Tibial artery (tissue), 4 donors: ENCODE measurements at regions not wholly inside any gene's neighbourhood (a gene's known extent, or its start where the extent isn't known, plus 50 kb on each side); places are given as distances from the start of the nearest gene placed in this dataset.
"Not testable (repeated sequence)": the region's sequence is repeated elsewhere in the genome, so short reads cannot be mapped to it uniquely, and the experiment has no call there.

Experiments
- DNase-seq, 2 donors: peaks; one replicate each; pipeline ENCODE4 v3.0.0-alpha.2; 2019
- H3K27ac ChIP-seq, 2 donors: fragments of 200-600 bp; sonication (generic) in 1 of 2; 1 replicate in 1 of 2; 2 replicates in 1 of 2; pipeline ENCODE4 v1.5.1; 2018 to 2019; ENCODE audit warnings: mild to moderate bottlenecking in 1 of 2
- H3K27me3 ChIP-seq, 2 donors: fragments of 200-600 bp; sonication (generic) in 1 of 2; one replicate each; pipeline versions ENCODE4 v1.5.1 to v1.6.0; 2016 to 2019
- H3K36me3 ChIP-seq, 3 donors: fragments of 200-600 bp; sonication (generic) in 2 of 3; one replicate each; pipeline ENCODE4 v1.5.1; 2016 to 2019; ENCODE audit warnings: mild to moderate bottlenecking in 2 of 3
- H3K4me1 ChIP-seq, 4 donors: fragments of 200-600 bp; sonication (generic) in 2 of 4; 1 replicate in 3 of 4; 2 replicates in 1 of 4; pipeline ENCODE4 v1.5.1; 2016 to 2019
- H3K4me3 ChIP-seq, 2 donors: fragments of 200-600 bp; sonication (generic) in 1 of 2; 1 replicate in 1 of 2; 2 replicates in 1 of 2; pipeline ENCODE4 v1.5.1; 2018 to 2019; ENCODE audit warnings: mild to moderate bottlenecking in 2 of 2
- H3K9me3 ChIP-seq, 3 donors: fragments of 200-600 bp; sonication (generic) in 1 of 3; one replicate each; pipeline ENCODE4 v1.5.1; 2016 to 2019
- intact Hi-C: fragments of 100-400 bp; cut with DNase I; formaldehyde crosslinking; loops from one replicate; pipeline ENCODE4 v1.15.0; 2023; ENCODE audit warnings: low total_unique reads
- TF ChIP-seq, protein P1 (sequence below), 2 experiments: fragments of 200-600 bp in 1 of 2; fragments of 450-650 bp in 1 of 2; IDR thresholded peaks; one replicate each; pipeline ENCODE4 v1.5.1; 2017 to 2019; ENCODE audit warnings: antibody characterized with exemption in 2 of 2, mild to moderate bottlenecking in 1 of 2, moderate library complexity in 1 of 2

GRCh38 chr12:46569826-46570439 lies 197.4 kb upstream of the SLC38A2 start:
- TF ChIP-seq, protein P1, sequence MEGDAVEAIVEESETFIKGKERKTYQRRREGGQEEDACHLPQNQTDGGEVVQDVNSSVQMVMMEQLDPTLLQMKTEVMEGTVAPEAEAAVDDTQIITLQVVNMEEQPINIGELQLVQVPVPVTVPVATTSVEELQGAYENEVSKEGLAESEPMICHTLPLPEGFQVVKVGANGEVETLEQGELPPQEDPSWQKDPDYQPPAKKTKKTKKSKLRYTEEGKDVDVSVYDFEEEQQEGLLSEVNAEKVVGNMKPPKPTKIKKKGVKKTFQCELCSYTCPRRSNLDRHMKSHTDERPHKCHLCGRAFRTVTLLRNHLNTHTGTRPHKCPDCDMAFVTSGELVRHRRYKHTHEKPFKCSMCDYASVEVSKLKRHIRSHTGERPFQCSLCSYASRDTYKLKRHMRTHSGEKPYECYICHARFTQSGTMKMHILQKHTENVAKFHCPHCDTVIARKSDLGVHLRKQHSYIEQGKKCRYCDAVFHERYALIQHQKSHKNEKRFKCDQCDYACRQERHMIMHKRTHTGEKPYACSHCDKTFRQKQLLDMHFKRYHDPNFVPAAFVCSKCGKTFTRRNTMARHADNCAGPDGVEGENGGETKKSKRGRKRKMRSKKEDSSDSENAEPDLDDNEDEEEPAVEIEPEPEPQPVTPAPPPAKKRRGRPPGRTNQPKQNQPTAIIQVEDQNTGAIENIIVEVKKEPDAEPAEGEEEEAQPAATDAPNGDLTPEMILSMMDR (IDR thresholded peaks at IDR 0.05) = no peak
- intact Hi-C loops = loop anchor here (10.0 kb wide), 1 partner anchor 195 kb away; the partner anchor contains the start of gene SLC38A2
- H3K27me3 ChIP-seq = no peaks in the 10 kb centered on the region
- no peak for DNase-seq
- H3K27ac ChIP-seq = no peak overlapping the region
- peaks cover 0 to 7% (median 0%) of the 10 kb centered on the region in 3 donors for H3K36me3 ChIP-seq
- peaks cover 0 to 21% (median 9%) of the 10 kb centered on the region in 3 donors for H3K9me3 ChIP-seq
- H3K4me1 ChIP-seq = peaks cover 0 to 26% (median 12%) of the 10 kb centered on the region in 4 donors
- H3K4me3 ChIP-seq = no peak overlapping the region

DNA sequence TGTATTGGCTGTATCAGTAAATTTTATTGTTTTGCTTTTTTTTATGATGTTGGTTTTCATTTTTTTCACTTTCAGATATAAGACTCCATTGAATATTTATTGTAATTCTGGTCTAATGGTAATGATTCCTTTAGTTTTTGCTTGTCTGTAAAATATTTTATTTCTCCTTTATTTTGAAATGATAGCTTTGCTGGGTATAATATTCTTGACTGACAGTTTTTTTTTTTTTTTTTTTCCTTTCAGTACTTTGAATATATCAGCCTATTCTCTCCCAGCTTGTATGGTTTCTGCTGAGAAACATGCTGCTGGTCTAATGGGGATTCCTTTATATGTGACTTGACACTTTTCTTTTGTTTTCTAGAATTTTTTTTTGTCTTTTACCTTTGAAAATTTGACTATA lies 195.1 kb upstream of the SLC38A2 start:
- peaks cover 0 to 6% (median 2%) of the 10 kb centered on the region in 4 donors for H3K4me1 ChIP-seq
- H3K4me3 ChIP-seq = no peak overlapping the region
- peaks cover 0 to 27% (median 9%) of the 10 kb centered on the region in 3 donors for H3K9me3 ChIP-seq
- TF ChIP-seq, protein P1 (IDR thresholded peaks at IDR 0.05) = no peak
- intact Hi-C loops = no loop called here
- no peaks in the 10 kb centered on the region for H3K27me3 ChIP-seq
- H3K36me3 ChIP-seq = peaks cover 0 to 7% (median 0%) of the 10 kb centered on the region in 3 donors
- no peak for DNase-seq
- H3K27ac ChIP-seq = no peak overlapping the region

DNA sequence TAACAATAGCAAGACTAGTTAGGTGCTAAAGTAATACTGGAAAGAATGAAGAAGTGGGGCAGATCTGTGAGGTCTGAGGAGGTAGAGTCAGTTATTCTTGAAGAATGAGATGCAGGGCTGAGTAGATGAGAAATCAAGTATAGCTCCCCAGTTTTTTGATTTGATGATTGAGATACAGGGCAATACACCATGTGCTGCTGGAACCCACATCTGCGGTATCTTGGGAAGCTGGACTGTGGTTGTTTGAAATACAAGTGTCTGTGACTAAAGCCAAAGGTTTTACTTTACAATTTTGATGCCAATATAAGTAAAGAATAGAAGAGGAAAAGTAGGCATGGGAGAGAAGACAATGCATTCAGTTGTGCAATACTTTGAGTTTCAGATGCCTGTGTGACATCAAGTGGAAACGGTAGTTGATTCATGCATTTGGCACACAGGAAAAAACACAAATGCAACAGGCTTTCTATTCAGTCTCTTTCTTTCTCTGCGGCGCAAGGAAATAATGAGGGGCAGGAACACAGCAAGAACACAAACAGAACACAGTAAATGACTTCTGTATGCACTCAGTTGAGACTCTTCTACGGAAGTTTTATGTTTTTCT lies 190.2 kb upstream of the SLC38A2 start:
- peaks cover 0 to 4% (median 0%) of the 10 kb centered on the region in 3 donors for H3K36me3 ChIP-seq
- DNase-seq = no peak
- TF ChIP-seq, protein P1 (IDR thresholded peaks at IDR 0.05) = no peak
- peaks cover 0 to 18% (median 0%) of the 10 kb centered on the region in 3 donors for H3K9me3 ChIP-seq
- no peak overlapping the region for H3K4me3 ChIP-seq
- intact Hi-C loops = no loop called here
- no peak overlapping the region for H3K27ac ChIP-seq
- H3K4me1 ChIP-seq = peaks cover 0 to 46% (median 22%) of the 10 kb centered on the region in 4 donors
- no peaks in the 10 kb centered on the region for H3K27me3 ChIP-seq

- intact Hi-C loops, H3K36me3 ChIP-seq, H3K27me3 ChIP-seq, DNase-seq, H3K4me3 ChIP-seq, H3K27ac ChIP-seq: not testable (repeated sequence)
- H3K9me3 ChIP-seq = peaks cover 0 to 13% (median 0%) of the 10 kb centered on the region in 3 donors
- H3K4me1 ChIP-seq = peaks cover 0 to 51% (median 22%) of the 10 kb centered on the region in 4 donors
Measured at GRCh38 chr12:46561769-46562624, 189.4 kb upstream of the SLC38A2 start.

DNA sequence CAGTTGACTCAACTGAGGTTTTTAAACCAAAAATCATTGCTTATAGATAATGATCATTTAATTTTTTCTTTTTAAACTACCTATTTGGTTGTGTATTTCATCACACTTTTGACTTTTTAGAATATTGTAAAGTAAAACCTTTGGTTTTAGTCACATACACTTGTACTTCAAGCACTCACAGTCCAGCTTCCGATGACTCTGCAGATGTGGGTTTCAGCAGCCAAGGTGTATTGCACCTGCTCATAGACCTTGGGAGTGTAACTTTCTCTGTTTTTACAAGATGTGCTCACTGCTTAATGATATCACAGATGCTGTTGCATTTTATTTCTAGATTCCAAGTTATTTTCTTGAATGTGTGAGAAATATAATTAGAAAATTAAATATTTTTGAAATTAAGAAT lies 188.3 kb upstream of the SLC38A2 start:
- peaks cover 0 to 62% (median 29%) of the 10 kb centered on the region in 4 donors for H3K4me1 ChIP-seq

More for the DNA sequence above, 188.3 kb upstream of the SLC38A2 start:
- Histone ChIP-seq H3K36me3 (no peaks in the 10 kb centered on the region), H3K4me3 (no peak overlapping the region), H3K27me3 (no peaks in the 10 kb centered on the region), H3K9me3 (peaks cover 0 to 10% (median 0%) of the 10 kb centered on the region in 3 donors), H3K27ac (peak overlapping the region in 1 of 2 donors; percentile 58)
- no peak for DNase-seq
- intact Hi-C loops = no loop called here
- TF ChIP-seq, protein P1 (IDR thresholded peaks at IDR 0.05) = no peak
